ENCODE measurements at regions not wholly inside any gene's neighbourhood (a gene's known extent, or its start where the extent isn't known, plus 50 kb on each side); places are given as distances from the start of the nearest gene placed in this dataset.

DNA sequence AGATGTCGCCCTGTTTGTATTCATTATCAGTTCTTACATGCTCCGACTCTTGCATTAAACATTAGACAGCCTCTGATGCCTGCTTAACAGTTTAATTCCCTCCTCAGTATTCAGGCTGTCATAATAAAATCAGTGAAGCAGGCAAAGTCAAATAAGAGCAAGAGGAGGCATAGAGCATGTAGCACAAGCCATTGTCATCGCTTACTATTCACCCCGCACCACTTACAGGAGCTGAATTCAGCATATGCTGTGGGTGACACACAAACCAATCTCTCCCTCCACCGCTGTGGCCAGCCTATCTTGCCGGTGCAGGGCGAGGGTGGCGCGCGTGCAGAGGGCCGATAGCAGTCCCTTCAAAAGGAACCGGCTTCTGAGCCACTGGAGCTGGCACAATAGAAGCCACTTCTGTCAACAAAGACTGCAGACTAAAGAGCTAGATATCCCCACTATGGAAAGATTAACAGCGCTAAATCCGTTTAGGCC lies 433.2 kb upstream of the MGMT start:
- no peak for DNase-seq (ENCODE audit: low read depth in 2 of 2)

DNA sequence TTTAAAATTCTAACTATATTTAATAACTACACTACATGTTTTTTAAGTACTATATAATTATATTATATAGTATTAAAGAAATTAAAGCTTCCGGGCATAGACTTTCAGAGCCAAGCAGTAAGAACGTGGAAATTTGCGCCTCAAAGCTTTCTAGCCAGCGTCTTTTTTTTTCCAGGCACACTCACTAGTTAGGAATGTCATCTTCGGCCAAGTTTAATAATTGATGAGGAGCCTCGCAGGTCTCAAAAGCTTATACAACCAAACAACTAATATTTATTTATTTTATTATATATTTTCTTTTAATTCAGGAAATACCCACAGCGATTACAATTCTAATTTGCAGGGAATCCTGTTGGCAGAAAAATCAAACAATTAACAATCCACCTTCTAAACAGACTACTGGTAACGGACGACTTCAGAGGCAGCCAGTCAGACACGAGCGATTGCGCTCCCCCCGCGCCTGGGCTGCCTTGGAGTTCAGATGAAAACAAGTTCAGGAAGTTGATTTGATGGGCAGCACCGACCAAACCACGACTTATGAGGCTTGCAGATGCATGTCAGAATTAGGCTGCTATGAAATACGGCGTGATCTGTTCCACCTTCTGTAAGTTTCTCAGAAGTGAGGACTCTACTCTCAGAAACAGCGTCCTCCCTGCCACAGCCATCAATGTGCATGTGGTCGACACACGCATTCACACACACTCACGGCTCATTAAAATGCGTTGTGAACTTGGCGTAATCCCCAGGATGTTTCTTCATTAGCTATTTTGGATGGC lies 431.8 kb upstream of the MGMT start:
- DNase-seq (ENCODE audit: low read depth in 2 of 2): no peak

- DNase-seq (ENCODE audit: low read depth in 2 of 2): no peak
These were observed 428.5 kb upstream of the MGMT start for GRCh38 chr10:129038522-129038921.

- no peak for DNase-seq (ENCODE audit: low read depth in 2 of 2)
These were observed 427.4 kb upstream of the MGMT start for GRCh38 chr10:129039406-129040370.

GRCh38 chr10:129040377-129040776 lies 426.7 kb upstream of the MGMT start:
- no peak for DNase-seq (ENCODE audit: low read depth in 2 of 2)

DNA sequence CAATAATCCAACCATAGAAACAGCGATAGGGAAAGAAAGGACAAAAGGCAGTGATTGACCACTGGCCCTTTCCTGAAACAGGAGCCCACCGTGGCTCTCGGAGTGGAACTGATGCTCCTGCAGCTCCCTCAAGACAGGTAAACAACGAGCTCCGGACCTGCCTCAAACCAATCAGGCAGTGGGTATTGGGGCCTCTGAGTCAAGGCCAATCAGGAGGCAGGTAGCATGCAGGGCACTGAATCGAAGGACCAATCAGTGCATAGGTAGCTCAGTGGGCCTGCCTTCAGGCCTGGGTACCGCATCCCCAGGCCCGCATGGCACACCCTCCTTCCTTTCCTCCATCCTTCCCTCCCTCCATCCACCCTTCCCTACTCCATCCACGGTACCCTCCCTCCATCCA lies 425.1 kb upstream of the MGMT start:
- no peak for DNase-seq (ENCODE audit: low read depth in 2 of 2)

DNA sequence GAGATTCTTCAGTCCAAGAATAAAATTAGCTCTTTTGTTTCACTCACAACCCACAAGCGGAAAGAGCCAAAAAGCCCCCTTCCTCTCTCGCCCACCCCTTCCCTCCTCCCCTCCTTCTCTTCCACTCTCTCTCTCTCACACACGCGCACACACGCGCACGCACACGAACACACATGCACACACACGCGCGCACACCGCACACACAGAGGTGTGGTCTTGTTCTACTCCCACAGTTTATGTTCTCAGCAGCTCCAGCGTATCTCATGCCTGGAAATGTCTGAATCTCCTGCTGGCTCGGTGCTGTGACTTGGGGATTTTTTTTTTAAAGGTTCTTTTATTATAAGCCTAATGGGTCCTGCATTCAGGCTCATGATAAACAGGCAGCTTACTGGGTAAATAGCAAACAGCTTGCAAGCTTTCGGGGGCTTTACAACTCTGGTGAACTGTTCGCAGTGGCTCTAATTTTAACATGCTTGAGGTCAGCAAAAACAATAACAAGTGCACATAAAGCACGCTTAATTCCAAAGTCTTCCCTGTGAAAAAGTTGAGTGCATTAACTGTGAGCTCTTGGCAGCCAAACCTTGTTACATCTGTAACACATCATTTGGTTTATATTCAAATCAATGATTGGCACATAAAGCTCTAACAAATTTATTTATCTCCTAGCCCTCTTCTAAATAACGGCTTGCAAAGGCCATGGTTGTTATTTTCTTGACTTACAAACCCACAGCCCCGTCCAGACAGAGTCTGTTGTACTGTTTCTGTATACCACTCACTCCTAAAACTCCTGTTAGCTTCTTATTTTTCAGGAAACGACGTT lies 424.1 kb upstream of the MGMT start:
- DNase-seq (ENCODE audit: low read depth in 2 of 2): no peak

DNA sequence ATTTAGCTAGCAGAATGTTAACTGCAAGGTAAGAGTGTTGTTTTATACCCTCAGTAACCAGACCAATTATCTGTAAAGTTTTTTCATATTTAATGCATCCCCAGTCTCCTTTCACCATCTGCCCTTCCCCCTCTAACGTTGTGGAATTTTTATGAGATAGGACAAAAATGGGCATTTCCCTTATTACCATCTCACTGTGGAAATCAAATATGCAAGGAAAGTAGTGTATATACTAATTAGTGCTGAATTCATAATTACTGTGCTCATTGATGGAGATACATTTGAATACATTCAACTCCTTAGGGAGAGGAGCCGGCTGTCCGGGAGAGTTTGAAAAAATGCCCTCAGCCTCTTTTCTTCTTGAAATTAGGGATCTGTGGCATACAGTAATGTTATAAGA lies 423.4 kb upstream of the MGMT start:
- DNase-seq (ENCODE audit: low read depth in 2 of 2): no peak

DNA sequence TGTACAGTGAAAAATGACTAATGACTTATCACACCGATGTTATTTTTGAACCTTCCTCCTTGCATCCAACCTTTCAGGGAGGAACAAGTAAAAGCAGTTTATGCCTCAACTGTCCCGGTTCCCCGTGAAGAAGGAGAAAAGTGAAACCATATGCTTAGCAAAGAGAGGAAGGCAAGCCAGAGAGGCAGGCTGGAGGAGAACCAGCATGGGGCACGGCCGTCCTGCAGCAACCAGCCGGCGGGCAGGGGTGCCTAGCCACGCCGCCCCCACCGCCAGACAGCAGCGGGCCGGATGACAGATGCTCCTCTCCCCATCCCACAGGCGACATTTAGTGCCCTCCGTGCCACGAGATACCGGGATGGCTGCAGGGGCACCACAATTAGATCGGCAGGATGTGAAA lies 421.4 kb upstream of the MGMT start:
- no peak for DNase-seq (ENCODE audit: low read depth in 2 of 2)

DNA sequence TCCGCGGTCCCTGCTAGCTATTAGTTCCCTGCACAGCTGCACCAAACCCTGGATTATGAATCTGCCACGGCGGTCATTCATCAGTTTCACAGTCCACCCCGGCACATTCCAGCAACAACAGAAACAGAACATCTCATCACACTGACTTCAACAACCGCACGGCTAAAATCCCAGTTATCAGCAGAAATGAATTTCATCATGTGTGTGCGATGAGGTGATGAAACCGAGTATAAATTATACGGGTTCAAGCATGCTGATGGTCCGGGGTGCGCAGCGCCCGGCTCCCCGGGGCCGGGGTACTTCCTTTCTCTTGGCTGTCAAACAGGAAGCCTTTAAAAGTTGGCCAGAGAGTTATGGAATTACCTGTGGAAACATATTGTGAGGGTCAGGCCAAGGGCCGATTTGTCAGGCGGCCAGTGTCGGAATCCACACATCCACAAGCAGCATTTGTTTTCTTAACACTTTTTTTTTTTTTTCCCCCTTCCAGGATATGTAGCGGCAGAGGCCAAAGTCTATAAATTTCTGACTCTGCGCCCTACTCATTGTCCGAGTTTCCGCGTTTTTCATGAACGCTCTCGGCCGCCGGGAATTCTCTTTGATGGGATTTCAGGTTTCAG lies 420.9 kb upstream of the MGMT start:
- no peak for DNase-seq (ENCODE audit: low read depth in 2 of 2)

DNA sequence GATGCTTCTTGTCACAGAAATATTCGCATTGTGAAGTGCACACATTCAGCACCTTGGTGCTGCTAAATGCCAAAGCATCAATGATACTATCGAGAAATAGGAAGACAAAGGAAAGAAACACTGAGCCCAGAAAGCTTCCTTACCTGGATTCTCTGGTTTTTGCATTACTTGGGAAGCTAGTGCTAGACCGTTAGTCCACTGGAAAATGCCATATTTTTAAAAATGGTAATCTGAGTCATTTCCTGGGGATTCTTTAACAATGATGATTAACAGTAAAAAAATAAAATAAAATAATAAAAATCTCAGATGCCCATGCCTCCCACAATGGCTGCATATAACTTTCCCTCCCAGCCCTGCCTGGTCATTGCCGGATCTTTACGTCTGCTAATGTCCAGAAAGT lies 420.1 kb upstream of the MGMT start:
- DNase-seq (ENCODE audit: low read depth in 2 of 2): no peak

DNA sequence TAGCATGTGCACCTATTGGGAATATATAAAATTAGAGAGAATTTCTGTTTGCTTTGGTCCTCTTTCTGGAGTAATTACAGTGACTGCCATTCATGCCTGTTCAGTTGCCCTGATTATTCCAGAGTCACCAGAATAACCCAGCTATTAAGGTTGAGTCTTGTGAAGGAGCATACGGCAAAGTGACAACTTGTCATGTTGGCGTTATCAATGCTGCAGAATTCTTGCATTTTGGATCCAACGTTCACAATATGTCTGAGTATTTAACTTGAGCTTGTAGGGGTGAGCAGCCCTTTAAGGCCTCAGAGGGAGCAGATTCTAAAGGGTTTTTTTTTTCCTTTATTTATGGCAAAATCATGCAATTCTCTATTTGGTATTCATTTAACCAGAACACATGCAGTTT lies 419.4 kb upstream of the MGMT start:
- no peak for DNase-seq (ENCODE audit: low read depth in 2 of 2)

GRCh38 chr10:129048513-129048912 lies 418.5 kb upstream of the MGMT start:
- no peak for DNase-seq (ENCODE audit: low read depth in 2 of 2)

DNA sequence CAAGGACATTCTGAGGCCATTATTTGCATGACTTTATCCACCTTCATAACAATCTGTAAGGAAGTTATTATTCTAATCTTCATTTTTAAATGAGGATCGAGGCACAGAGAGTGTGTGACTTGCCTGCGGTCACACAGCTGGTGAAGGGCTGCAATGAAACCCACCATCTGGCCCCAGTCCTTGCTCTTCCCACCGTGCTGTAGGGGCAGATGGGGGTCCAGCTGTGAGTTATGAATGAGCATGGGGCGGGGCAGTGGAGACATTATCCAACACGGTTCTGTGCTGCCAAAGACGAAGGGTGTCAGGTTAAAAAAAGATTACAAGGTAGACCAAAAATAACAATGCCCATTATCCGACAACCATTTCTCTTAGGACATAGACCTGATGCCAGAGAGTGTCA lies 417.5 kb upstream of the MGMT start:
- no peak for DNase-seq (ENCODE audit: low read depth in 2 of 2)

GRCh38 chr10:129055225-129055624 lies 411.8 kb upstream of the MGMT start:
- no peak for DNase-seq (ENCODE audit: low read depth in 2 of 2)

DNA sequence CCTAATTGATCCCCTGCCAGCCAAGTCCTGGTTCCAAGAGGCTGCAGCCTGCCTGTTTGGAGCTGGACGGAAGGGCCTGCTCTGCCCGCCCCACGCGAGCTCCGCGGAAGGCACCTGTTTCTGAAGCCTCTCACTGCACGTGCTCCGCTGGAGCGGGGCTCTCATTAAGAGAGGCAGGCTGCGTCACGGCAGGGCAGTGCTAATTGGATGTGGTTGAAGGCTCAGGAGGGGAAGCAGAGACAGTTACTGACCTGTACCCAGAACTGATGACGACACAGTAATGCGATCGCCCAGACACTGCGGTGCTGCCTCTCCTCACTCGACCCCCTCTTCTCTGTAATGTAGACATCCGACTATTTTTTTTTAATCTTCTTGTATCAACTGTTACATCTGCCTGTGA lies 411.1 kb upstream of the MGMT start:
- no peak for DNase-seq (ENCODE audit: low read depth in 2 of 2)

DNA sequence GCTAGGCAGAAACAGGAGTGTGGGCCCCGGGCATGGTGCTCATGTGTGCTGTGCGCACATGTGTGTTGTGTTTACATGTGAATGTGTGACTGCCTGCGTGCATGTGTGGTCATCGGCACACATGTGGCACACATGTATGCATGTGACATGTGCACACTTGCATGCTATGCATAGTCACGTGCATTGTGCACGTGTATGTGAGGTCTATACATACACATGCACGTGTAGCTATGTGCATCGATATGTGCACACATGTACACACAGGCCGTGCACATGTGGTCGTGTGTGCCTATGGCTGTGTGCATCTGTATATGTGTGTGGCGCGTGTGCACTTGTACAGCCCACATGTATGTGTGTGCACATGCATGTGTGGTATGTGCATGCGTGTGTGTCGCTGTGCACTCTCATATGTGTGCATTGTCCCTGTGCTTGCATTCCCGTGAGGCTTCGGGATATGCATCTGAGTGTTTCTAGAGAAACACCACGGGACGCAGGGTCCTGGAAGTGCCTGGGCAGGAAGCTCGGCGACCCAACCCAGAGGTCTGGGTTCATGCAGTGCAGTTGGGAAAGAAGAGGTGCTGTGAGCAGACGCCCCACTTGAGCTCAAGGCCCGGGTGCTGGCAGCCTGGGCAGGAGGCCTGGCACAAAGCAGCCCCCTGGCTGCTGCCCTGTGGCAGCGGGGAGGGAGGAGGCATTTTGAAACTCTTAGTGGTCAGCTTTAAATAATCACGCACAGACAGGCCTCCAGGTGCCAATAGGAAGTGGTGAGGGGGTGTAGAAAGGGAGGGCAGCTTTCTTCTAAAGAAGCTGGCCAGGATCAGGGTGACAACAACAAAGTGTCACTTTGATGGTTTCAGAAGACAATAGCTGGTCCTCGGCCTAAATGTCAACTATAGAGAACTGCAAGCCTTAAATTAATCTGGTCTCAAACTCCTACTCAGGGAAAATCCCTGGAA lies 410.0 kb upstream of the MGMT start:
- DNase-seq (ENCODE audit: low read depth in 2 of 2): no peak

DNA sequence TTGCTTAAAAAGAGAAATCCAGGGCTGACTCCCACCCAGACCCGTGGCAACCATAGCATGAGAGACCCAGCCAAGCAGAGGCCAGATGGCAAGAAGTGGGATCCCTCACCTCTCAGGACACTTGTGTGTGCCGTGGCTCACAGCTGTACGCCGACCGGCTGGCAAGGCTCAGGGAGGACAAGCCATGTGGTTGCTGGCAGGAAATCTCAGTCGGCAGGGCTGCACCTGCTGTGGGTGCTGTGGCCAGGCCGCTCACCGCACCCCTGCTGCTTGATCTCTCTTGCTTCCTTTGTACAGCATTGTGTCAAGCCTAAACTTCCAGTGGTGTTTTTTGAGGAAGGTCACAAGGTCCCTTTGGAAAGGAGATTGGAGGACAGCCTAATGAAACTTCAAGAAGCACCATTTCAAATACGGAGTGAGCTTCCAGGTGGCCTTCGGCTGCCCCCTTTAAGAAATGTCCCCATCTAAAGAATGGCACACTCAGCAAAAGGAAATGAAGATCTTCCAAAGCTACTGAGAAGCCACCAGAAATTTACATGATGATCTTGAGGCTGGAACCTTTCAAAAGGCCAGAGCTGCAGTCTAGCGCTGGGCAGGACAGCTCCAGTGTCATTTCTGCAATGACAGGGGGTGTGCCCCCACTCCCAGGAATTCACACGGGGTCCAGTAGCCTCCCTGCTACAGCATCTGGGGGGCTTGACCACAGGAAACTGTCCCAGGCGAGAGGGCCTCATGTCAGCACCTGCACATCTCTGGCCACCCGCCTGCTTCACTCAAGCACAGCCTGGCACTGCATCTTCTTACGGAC lies 409.0 kb upstream of the MGMT start:
- peak in 1 of 2 donors; percentile 28 for DNase-seq (ENCODE audit: low read depth in 2 of 2)

DNA sequence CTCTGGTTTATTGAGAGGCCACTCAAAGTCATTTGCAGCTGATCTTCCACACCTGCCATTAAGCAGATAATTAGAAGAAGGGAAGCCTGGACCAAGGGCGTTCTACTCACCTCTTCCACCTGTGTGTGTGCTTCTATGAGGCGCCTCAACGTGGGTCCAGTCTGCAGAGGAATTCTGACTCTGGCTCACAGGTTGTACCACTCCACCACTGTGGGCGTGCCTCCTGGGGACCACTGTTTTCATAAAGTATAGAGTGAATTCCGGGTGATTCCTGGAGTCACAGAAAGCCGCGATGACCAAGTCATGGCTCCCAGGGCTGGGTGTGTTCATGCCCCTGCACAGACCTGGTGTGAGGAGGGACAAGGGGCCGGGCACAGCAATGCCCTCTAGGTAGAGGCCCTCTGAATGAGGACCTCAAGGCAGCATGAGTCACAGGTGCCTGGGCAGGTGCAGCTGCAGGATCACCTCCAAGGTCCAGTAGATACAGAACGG lies 408.3 kb upstream of the MGMT start:
- no peak for DNase-seq (ENCODE audit: low read depth in 2 of 2)
